ENCODE measurements at regions not wholly inside any gene's neighbourhood (a gene's known extent, or its start where the extent isn't known, plus 50 kb on each side); places are given as distances from the start of the nearest gene placed in this dataset.
"Not testable (repeated sequence)": the region's sequence is repeated elsewhere in the genome, so short reads cannot be mapped to it uniquely, and the experiment has no call there.

DNA sequence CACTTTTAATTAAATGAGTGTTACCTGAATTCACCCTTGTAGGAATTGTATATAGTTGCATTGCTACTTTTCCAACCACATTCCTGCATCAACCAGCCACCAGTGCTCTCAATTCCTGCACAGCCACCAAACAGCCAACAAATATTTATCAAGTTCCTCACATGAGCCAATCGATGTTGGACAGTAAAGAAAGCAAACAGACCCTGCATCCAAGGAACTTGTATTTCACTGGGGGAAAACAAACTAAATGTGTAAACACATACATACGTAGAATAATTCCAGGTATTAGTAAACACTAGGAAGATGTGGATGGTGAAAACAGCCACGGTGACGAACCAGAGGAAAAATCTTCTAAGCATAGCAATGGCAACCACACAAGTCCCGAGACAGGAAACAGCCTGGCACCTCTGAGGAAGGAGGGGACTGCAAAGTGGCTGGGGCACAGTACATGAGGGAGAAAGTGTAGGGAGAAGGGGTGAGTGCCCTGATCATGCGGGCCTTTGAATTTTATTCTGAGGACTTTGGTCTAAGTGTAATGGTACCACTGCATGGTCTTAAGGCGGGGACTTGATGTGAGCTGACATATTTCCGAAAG, 111.2 kb downstream of the XRCC2 start:
- Mint-ChIP-seq H3K36me3 (ENCODE audit: insufficient read depth) (no peaks in the 10 kb centered on the region), H3K9me3 (no peaks in the 10 kb centered on the region), H3K27me3 (ENCODE audit: low read depth) (peaks cover 13% of the 10 kb centered on the region), H3K4me3 (no peak overlapping the region), H3K4me1 (ENCODE audit: low read depth) (peaks cover 11% of the 10 kb centered on the region)
- no peak for DNase-seq
- ATAC-seq = no peak

DNA sequence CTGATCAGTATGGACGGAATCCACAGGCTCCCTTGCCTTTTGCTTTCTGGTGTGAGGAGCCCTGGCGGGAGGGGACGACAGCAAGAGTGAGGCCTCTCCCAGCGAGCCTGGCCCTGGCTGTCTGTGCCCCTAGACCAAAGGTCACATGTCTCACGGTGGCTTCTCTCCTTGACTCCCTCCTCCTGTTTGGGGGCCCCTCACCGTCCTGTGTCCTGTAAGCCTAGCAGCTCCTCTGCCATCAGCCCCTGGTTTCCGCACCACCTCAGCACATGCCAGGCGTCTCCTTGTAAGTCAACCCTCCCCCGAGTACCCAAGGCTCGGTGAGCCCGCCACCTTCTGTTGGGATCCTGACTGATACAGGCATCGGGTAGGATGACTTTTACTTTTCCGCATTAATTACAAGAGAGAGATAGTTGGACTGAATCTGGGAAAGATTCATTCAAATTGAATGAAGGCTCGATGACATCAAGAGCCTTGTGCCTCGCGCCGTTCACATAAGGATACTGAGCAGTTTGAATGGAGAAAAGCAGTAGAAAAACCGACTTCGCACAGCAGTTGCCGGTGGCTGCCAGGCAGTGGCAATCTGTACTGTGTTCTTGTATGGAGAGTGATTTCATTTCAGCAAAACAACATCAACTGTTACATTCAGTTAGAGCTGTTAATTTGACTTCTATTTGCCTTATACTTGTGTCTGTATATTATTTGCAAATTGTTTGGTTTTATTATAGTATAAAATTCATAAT, 119.8 kb downstream of the XRCC2 start:
- no peaks in the 10 kb centered on the region for H3K27me3 Mint-ChIP-seq (ENCODE audit: low read depth)
- no peaks in the 10 kb centered on the region for H3K36me3 Mint-ChIP-seq (ENCODE audit: insufficient read depth)
- no peak overlapping the region for H3K4me3 Mint-ChIP-seq
- no peak for ATAC-seq
- H3K4me1 Mint-ChIP-seq (ENCODE audit: low read depth) = no peaks in the 10 kb centered on the region
- no peaks in the 10 kb centered on the region for H3K9me3 Mint-ChIP-seq
- DNase-seq = no peak

DNA sequence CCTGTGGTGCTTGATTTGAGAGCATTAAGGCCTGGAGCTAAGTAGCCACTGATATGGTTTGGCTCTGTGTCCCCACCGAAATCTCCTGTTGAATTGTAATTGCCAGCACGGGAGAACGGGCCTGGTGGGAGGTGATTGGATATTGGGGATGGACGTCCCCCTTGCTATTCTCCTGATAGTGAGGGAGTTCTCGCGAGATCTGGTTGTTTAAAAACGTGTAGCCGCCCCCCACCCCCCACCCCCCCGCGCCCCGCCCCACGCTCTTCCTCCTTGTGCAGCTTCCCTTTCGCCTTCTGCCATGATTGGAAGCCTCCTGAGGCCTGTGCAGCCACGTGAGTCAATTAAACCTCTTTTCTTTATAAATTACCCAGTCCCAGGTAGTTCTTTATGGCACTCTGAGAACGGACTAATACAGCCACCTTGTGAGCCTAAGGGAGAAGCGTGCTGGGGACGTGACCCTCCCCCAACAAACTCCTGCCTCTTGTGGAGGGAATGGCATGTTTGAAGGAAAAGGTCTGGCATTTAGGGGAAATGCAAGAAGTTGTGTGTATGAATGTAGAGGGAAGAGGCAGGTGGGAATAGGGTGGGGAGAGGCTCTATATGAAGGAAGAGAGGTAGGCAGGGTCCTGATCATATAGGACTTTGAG, 118.0 kb upstream of the KMT2C start:
- ATAC-seq (no peak), DNase-seq (no peak)
- H3K4me1 Mint-ChIP-seq (ENCODE audit: low read depth) = no peaks in the 10 kb centered on the region
- H3K4me3 Mint-ChIP-seq = no peak overlapping the region
- H3K27me3 Mint-ChIP-seq (ENCODE audit: low read depth) = no peaks in the 10 kb centered on the region
- H3K9me3 Mint-ChIP-seq = no peaks in the 10 kb centered on the region
- H3K36me3 Mint-ChIP-seq (ENCODE audit: insufficient read depth) = no peaks in the 10 kb centered on the region

DNA sequence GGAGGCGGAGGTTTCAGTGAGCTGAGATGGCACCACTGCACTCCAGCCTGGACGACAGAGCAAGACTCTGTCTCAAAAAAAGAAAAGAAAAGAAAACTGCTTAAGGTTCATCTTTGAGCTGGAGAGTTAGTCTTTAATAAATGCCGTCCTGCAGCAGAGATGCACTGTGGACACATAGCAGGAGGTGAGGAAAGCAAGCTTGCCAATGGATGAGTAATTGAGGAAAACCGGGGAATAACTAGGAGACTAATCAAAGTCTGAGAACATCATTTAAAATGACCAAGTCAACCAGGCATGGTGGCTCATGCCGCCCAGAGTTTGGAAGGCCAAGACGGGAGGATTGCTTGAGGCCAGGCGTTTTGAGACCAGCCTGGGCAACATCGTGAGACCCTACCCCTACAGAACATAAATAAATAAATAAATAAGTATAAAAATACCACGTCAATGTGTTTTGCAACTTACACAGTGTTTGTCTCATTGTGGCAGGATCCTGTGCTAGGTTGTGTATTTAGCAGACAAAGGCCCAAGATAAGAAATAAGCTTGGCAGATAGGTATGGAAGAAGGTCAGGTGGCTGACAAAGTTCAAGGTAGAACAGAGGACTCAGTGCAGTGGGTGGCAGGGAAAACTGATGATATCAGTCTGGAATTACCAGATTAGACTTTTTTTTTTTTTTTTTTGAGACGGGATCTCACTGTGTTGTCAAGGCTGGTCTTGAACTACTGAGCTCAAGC, 115.7 kb upstream of the KMT2C start:
- Mint-ChIP-seq H3K27me3 (ENCODE audit: low read depth) (no peaks in the 10 kb centered on the region), H3K4me3 (no peak overlapping the region), H3K36me3 (ENCODE audit: insufficient read depth) (no peaks in the 10 kb centered on the region), H3K9me3 (no peaks in the 10 kb centered on the region), H3K4me1 (ENCODE audit: low read depth) (no peaks in the 10 kb centered on the region)
- DNase-seq = no peak
- no peak for ATAC-seq

DNA sequence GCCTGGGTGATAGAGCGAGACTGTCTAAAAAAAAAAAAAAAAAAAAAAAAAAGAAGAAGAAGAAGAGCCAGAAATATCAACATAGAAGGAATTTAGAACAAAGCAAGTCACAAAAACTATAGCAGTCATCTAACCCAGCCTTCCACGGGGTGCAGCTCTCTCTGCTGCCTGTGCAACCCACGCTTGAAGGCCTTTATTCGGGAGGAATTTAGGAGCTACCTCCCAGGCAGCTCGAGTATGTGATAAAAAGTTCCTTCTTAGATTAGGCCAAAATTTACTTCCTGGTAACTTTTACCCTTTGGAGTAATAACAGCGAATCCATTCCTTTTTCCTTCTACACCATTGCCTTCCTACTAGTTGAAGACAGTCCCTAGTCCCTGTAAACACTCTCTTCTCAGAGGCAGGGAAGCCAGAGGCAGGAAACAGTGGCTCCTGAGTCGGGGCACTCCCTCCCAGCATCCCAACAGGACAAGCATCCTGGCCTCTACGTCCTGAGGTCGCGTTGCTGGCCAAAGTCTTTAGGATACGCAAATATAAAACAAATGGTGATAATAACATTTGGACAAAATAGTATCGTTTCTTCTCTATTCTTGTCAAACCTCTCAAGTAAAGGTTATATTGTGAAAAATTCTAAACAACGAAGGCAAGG, 109.3 kb upstream of the KMT2C start:
- Mint-ChIP-seq H3K4me1 (ENCODE audit: low read depth) (no peaks in the 10 kb centered on the region), H3K4me3 (no peak overlapping the region), H3K9me3 (no peaks in the 10 kb centered on the region), H3K27me3 (ENCODE audit: low read depth) (no peaks in the 10 kb centered on the region), H3K36me3 (ENCODE audit: insufficient read depth) (no peaks in the 10 kb centered on the region)
- ATAC-seq (no peak), DNase-seq (no peak)

DNA sequence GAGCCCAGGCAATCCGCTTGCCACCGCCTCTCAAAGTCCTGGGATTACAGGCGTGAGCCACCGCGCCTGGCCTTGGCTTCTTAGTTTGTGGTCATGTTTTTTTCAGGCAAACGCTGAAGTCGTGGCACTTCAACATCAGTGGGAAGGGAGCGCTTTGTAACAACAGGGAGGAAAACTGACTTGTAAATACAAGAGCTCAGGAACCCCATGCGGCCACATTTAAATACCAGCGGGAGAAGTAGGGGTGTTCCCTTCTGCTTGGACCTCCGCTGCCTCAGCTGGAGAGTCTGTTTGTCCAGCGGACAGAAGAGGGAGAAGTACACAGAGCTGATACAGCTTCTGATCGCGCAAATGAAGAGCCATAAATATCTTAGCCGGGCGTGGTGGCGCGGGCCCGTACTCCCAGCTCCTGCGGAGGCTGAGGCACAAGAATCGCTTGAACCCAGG, 108.7 kb upstream of the KMT2C start:
- Mint-ChIP-seq H3K27me3 (ENCODE audit: low read depth) (no peaks in the 10 kb centered on the region), H3K36me3 (ENCODE audit: insufficient read depth) (no peaks in the 10 kb centered on the region), H3K9me3 (no peaks in the 10 kb centered on the region), H3K4me3 (no peak overlapping the region), H3K4me1 (ENCODE audit: low read depth) (no peaks in the 10 kb centered on the region)
- ATAC-seq (no peak), DNase-seq (no peak)

DNA sequence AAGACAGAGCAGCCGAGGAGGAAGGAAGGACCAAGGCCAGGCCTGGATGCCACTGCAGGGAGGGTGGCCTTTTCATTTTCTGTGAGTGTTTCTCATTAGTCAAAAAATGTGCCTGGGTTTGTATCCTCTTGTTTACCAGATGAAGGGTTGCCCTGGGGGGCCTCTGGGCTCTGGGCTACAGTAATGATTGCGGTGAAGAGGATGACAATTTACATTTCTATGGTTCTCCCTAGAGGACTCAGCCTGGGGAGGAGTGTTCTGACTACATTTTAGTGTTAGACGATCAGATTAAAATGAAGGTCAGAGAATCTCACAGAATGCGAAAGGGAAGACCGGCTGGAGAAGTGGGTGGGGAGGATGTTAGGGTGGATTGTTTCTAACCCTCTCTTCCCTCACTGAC, 108.0 kb upstream of the KMT2C start:
- H3K27me3 Mint-ChIP-seq (ENCODE audit: low read depth) = no peaks in the 10 kb centered on the region
- H3K4me3 Mint-ChIP-seq = no peak overlapping the region
- no peaks in the 10 kb centered on the region for H3K36me3 Mint-ChIP-seq (ENCODE audit: insufficient read depth)
- H3K4me1 Mint-ChIP-seq (ENCODE audit: low read depth) = no peaks in the 10 kb centered on the region
- DNase-seq = no peak
- no peak for ATAC-seq
- no peaks in the 10 kb centered on the region for H3K9me3 Mint-ChIP-seq

DNA sequence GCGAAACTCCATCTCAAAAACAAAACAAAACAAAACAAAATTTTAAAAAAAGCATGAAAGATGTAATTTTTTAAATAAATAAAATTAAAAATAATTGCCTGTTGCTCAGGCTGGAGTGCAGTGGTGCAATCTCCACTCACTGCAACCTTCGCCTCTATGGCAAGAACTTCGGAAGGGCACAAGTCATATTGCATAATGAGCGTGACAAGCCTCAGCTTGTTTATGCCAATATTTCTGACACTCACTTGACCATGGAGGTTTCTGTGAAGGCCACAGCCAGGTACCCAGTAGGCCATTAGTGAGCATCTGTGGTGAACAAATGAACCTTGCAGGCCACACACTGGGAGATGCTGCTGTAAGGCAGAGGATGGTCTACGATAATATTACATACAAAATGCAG, 106.1 kb upstream of the KMT2C start:
- Mint-ChIP-seq H3K27me3 (ENCODE audit: low read depth) (peaks cover 2% of the 10 kb centered on the region), H3K36me3 (ENCODE audit: insufficient read depth) (no peaks in the 10 kb centered on the region), H3K9me3 (no peaks in the 10 kb centered on the region), H3K4me1 (ENCODE audit: low read depth) (no peaks in the 10 kb centered on the region), H3K4me3 (no peak overlapping the region)
- ATAC-seq = no peak
- no peak for DNase-seq

DNA sequence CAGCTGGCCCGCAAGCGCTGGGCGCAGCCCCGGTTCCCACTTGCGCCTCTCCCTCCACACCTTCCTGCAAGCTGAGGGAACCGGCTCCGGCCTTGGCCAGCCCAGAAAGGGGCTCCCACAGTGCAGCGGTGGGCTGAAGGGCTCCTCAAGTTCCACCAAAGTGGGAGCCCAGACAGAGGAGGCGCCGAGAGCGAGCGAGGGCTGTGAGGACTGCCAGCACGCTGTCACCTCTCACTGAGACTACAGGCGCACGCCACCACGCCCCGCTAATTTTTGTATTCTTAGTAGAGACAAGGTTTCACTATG, 103.3 kb upstream of the KMT2C start:
- H3K36me3 Mint-ChIP-seq (ENCODE audit: insufficient read depth); DNase-seq; H3K4me1 Mint-ChIP-seq (ENCODE audit: low read depth); H3K27me3 Mint-ChIP-seq (ENCODE audit: low read depth); H3K9me3 Mint-ChIP-seq; ATAC-seq; H3K4me3 Mint-ChIP-seq: not testable (repeated sequence)

DNA sequence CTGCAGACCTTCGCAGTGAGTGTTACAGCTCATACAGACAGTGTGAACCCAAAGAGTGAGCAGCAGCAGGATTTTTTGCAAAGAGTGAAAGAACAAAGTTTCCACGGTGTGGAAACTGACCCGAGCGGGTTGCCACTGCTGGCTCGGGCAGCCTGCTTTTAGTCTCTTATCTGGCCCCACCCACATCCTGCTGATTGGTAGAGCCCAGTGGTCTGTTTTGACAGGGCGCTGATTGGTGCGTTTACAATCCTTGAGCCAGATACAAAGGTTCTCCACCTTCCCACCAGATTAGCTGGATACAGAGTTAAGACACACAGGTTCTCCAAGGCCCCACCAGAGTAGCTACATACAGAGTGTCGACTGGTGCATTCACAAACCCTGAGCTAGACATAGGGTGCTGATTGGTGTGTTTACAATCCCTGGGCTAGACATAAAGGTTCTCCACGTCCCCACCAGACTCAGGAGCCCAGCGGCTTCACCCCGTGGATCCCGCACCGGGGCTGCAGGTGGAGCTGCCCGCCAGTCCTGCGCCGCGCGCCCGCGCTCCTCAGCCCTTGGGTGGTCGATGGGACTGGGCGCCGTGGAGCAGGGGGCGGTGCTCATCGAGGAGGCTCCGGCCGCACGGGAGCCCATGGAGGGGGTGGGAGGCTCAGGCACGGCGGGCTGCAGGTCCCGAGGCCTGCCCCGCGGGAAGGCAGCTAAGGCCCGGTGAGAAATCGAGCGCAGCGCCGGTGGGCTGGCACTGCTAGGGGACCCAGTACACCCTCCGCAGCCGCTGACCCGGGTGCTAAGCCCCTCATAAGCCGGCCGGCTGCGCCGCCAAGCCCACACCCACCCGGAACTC, 102.8 kb upstream of the KMT2C start:
- not testable (repeated sequence) for H3K9me3 Mint-ChIP-seq; ATAC-seq; H3K27me3 Mint-ChIP-seq (ENCODE audit: low read depth); H3K4me1 Mint-ChIP-seq (ENCODE audit: low read depth); DNase-seq; H3K4me3 Mint-ChIP-seq; H3K36me3 Mint-ChIP-seq (ENCODE audit: insufficient read depth)

DNA sequence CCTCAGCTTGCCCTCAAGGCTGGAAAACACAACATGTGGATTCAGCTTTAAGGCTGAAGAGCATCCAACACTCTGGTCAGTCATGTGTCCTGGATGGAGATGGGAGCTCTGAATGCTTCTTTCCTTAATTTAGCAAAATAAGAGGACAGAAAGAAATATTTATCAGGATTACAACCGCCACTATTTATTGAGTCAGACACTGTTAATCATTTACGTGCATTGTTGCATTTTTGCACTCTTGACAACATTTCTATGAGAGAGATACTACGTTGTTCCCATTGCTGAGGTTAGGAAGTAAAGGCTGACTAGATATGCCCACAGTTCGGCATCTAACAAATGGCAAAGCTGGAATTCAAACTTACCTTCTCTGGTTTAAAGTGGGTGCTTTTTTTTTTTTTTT, 101.8 kb upstream of the KMT2C start:
- Mint-ChIP-seq H3K27me3 (ENCODE audit: low read depth) (peaks cover 2% of the 10 kb centered on the region), H3K36me3 (ENCODE audit: insufficient read depth) (no peaks in the 10 kb centered on the region)
- no peak for ATAC-seq

DNA sequence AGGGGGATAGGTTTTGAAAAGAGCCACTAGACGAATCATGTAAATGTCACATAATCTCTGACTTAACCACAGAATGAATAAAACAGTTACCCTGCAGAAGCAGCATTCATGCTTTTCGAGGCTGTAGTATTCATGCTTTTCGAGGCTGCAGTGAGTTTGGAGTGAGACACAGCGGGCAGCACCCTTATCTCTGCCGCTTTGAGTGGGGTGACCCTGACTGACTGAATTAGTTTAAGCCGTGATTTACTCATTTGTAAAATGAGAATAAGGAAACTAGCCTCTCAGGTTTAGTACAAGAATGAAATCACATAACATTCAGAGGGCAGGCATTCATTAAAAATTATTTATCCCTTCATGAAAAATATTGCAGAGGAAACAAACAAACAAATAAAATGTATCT, 92.8 kb upstream of the KMT2C start:
- ATAC-seq (no peak), DNase-seq (no peak)
- H3K36me3 Mint-ChIP-seq (ENCODE audit: insufficient read depth) = no peaks in the 10 kb centered on the region

More for the DNA sequence above, 101.8 kb upstream of the KMT2C start:
- no peak for DNase-seq
- H3K9me3 Mint-ChIP-seq = peaks cover 4% of the 10 kb centered on the region
- no peaks in the 10 kb centered on the region for H3K4me1 Mint-ChIP-seq (ENCODE audit: low read depth)
- no peak overlapping the region for H3K4me3 Mint-ChIP-seq

DNA sequence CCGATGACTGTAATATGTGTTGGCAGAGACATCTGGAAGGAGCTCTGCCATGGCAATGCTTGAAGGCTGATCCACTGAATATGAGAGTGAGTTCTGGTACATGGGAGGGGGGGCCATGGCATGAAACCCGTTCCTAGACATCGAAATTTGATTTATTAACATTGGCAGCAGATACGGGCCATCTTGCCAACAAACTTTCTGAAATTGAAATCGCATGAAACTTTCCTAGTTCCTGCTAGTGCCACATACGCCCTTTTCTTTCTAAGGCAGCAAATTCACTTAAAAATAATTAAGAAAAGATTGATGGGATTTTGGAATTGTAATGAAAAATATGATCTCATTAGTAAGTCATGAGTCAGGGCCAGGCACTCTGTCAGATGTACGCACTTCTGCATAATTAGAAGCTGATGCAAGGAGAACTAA, 91.8 kb upstream of the KMT2C start:
- Mint-ChIP-seq H3K36me3 (ENCODE audit: insufficient read depth) (no peaks in the 10 kb centered on the region), H3K4me1 (ENCODE audit: low read depth) (no peaks in the 10 kb centered on the region), H3K9me3 (no peaks in the 10 kb centered on the region), H3K4me3 (no peak overlapping the region), H3K27me3 (ENCODE audit: low read depth) (peaks cover 6% of the 10 kb centered on the region)
- no peak for DNase-seq
- no peak for ATAC-seq

More for the DNA sequence above, 92.8 kb upstream of the KMT2C start:
- H3K27me3 Mint-ChIP-seq (ENCODE audit: low read depth) = peaks cover 3% of the 10 kb centered on the region
- no peaks in the 10 kb centered on the region for H3K9me3 Mint-ChIP-seq
- no peak overlapping the region for H3K4me3 Mint-ChIP-seq
- no peaks in the 10 kb centered on the region for H3K4me1 Mint-ChIP-seq (ENCODE audit: low read depth)

DNA sequence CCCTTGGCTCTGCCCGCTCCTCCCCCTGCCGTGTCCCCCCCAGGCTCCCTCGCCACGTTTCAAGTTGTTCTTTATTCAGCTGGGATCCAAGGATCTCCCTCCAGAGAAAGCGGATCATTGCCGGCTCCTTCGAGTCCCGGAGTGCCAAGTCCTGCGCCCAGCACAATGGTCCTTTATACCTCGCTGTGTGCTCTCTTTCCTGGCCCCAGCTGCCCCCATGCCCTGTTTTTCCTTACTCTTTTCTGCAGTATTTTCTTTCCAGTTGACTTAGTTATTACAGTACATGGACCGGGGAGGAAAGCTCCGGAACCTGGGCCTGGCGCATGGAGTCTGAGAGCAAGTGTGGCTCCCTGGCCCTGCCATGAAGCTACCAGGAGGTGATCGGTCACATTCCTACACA, 88.1 kb upstream of the KMT2C start:
- Mint-ChIP-seq H3K27me3 (ENCODE audit: low read depth) (peaks cover 6% of the 10 kb centered on the region), H3K9me3 (peaks cover 2% of the 10 kb centered on the region), H3K4me1 (ENCODE audit: low read depth) (no peaks in the 10 kb centered on the region), H3K4me3 (no peak overlapping the region), H3K36me3 (ENCODE audit: insufficient read depth) (no peaks in the 10 kb centered on the region)
- ATAC-seq (no peak), DNase-seq (no peak)
